Right renal cortex interstitium (tissue), 3 donors: ENCODE measurements at regions not wholly inside any gene's neighbourhood (a gene's known extent, or its start where the extent isn't known, plus 50 kb on each side); places are given as distances from the start of the nearest gene placed in this dataset.

Experiments
- DNase-seq, 3 donors: peaks; one replicate each; pipeline ENCODE4 v3.0.0-alpha.2; 2013; ENCODE audit warnings: low read depth in 3 of 3, low spot score in 2 of 3

DNA sequence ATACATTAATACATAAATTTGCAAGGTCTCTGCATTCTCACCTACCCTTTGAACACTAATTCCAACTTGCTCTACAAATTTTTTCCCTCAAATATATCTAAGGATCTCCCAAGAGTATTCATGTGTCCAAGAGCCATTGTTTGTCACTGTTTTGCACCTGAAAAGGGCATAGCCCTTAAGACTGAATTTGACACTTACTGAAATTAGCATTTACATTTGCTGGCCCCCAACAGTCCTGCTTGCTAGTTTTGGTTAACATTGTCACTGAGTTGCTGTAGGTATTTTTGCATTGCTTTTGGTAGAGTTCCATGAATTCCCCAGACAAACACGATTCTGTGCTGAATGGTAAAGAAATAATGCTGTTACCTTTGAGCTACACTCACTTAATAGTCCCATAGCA lies 57.3 kb downstream of the KCNA4 start:
- no peak for DNase-seq

DNA sequence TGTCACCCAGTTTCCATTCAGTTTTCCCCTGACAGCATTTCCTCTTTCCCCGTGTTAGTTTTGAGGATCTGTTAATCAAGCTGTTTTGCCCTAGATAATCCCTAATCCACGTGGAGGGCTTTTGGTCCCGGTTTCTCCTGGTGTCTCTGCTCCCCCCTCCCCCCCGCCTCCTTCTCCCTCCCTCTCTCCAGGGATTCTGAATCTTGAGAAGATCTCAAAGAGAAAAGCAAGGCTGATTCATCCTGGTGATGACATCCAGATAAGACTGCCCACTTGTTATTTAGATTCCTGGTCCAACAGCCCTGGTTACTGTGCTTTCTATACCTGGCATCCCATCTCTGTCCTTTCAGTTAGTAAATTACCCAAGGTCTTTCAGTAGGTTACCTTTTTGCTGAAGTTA lies 59.4 kb downstream of the KCNA4 start:
- DNase-seq: no peak

DNA sequence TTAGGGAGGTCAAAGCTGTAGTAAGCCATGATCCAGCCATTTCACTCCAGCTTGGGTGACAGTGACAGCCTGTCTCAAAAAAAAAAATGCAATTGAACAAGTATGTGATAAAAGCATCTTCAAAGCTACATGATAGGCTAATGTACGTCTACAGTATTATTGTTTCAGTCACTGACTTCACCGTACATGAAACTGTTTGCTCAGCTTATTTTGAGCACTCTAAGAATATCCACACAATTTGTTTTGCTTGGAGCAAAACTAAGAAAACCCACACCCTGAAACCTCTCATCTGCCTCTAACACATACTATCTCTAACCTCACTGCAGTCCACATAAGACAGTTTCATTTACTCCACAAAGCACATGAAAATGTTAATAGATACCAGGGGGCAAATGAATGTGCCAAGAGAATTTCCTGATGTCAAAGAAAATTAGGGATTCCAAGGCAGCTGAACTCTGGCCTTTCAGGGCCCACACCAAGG lies 60.7 kb downstream of the KCNA4 start:
- DNase-seq: no peak

DNA sequence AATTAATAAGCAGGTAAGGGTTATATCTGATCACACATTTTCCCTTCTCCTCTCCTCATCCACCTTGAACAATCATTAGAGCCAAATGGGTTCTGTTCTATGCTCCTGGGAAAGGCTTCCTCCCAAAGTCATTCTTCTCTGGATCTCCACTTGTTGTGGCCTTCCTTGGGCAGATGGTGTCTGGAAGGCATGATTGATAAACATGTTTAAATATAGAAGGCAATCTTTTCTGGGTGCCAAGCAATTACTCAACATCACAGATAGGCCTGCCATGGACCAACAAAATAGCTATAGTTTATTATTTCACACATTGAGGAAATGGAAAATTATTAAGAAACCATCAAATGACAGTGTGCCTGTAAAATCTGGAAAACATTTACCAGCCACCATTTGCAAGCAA lies 73.5 kb downstream of the KCNA4 start:
- no peak for DNase-seq

DNA sequence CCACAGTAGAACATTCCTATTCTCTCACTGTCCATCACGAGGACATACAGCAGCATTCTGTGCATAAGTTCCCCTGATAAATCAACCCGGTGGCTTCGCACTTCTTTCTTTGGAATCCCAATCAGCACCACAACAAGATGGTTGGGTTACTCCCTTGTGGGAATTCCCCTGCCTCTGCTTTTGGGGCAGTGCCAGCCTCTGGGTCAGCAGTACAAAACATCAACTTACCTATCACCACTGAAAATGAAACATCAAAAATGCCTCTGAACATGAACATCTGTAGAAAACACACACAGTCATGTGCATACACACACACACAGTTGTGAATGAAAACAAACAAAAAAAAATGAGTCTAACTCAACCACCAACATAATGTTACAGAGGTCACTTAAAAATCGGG lies 79.3 kb downstream of the KCNA4 start:
- no peak for DNase-seq

DNA sequence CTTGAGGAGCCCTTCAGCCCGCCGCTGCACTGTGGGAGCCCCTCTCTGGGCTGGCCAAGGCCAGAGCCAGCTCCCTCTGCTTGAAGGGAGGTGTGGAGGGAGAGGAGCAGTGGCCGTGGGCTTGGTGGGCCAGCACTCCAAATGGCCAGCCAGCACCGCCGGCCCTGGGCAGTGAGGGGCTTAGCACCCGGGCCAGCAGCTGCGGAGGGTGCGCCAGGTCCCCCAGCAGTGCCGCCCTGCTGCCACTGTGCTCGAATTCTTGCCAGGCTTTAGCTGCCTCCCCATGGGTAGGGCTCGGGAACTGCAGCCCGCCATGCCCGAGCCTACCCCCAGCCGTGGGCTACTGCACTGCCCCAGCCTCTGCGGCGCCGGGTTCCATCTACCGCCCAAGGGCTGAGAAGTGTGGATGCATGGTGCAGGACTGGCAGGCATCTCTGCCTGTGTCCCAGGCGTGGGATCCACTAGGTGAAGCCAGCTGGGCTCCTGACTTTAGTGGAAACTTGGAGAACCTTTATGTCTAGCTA lies 82.7 kb downstream of the KCNA4 start:
- no peak for DNase-seq

DNA sequence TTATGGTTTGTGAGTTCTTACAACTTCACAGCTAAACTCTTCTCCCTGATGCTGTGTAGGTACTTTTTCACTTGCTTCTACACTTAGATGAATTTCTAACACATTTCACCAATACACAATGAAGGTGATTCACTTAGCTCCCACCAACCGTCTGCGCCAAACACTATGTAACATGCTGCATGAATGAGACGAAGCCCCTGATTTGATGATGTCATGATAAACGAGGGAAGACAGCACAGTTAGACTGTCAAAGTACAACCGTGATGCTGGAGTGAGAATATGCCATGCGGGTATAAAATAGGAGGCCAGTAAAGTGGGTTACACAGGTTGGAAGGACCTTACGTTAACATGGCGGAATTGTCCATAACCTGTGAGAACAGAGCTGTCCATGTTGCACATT lies 100.8 kb downstream of the KCNA4 start:
- DNase-seq: no peak

DNA sequence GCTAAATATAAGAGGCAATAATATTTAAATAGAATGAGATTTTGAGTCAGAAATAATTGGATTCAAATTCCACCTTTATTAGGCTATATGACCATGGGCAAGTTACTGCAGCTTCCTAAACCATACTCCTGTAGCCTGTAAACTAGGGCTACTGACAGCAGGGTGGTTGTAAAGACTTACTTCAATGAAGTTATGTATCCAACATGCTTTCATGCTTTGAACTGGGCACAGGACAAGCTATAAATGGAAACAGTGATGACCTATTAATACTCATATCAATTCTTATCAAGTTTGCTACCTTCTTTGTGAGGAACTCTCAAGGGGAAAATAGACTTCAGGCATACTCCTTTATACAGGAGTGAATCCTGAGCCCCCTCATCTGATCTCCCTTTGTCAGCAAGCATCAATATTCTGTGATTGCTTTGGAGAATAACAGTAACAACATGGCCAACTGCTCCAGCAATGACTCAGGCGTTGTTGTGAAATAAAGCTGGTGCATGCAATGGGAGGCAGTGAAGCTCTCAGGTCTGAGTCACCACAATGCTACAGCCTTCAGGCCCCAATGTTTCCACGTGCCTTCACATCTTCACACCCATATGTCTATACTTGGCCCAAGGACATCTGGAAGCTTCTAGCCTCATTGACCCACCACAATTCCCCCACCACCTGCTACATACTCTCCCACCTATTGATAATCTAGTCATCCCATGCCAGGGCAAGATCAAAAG lies 102.5 kb downstream of the KCNA4 start:
- no peak for DNase-seq

DNA sequence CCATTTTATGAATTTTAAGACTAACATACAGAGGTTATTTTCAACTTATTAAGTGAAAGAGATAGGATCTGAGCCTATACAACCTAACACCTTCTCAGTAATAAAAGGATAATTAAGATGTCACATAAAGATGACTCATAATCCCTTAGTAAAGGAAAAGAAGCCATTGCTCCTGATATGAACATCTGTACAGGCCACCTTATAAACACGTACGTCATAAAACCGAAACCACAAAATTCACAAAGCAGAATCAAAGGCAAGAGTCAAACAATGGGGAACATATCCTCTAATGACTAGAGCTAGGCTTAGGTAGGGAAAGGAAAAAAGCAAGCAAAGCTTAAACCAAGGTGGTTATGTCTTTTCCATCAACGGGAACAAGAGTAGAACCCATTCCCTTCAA lies 103.5 kb downstream of the KCNA4 start:
- DNase-seq: no peak

DNA sequence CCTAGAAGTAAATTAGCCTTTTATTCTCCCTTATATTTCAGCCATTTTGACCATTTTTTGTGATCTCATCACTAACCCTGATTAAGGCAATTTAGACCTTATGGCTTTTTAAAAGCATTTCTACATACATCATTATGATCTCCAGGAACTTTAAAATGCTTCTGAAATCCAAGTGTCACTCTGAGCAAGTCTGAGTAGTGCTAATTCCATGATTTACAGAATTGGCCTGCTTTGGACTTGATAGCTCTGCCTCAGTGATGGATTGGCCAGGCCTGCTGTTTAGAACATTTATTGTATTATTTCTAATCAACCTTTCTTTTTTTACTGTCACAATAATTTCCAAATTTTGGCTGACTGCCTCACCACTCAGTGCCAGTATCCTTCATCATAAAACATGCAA lies 116.4 kb downstream of the KCNA4 start:
- no peak for DNase-seq

DNA sequence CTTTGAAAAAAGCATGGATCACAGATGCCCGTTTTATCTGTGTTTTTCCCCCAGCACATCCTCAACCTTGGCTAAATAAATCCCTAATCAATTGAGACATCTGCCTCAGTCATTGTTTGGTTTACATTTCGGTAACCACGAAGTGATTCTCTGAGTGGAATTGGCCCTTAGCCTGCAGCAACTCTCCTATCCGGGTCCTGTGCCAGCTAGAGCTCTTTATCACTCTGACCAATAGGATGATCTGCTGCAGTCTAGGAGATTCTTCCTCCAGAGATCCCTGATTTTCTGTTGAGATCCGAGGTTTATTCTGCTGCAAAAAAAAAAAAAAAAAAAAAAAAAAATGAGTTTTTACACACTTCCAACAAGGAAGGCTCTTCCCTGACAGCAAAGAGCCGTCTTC lies 137.3 kb downstream of the KCNA4 start:
- no peak for DNase-seq

DNA sequence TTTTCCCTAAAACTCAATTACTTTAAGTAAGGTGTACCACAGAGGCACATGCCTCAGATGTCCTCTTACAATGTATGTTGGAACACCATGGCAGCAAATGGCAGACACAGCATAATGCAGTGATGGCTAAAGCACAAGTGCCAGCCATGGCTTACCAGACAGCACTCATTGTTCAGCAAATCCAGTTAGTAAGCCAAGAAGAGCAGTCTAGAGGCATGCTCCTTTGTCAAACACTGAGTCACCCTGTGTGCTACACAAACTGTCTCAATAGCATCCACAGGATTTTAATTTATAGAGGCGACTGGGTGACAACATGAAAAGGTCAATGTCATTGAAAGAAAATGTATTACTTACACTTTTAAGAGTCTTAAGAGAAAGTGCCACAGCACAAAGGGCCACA lies 140.6 kb downstream of the KCNA4 start:
- no peak for DNase-seq

DNA sequence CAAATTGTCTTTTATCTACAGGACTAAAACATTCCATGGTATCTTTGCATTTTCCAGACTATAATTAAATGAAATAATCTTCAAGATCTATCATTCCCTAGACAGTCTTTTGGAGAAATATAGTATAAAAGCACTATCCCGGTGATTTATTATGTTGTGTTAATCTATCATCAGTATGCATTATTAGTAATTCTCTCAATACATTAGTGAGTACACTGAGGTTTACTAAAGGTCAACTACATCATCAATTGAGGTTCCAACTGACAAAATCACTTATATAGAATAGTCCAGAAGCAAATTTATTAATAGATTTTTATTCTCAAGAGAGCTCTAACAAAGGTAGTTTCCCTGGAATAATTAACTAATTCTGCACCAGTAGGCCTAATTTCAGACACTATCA lies 169.6 kb downstream of the KCNA4 start:
- no peak for DNase-seq

DNA sequence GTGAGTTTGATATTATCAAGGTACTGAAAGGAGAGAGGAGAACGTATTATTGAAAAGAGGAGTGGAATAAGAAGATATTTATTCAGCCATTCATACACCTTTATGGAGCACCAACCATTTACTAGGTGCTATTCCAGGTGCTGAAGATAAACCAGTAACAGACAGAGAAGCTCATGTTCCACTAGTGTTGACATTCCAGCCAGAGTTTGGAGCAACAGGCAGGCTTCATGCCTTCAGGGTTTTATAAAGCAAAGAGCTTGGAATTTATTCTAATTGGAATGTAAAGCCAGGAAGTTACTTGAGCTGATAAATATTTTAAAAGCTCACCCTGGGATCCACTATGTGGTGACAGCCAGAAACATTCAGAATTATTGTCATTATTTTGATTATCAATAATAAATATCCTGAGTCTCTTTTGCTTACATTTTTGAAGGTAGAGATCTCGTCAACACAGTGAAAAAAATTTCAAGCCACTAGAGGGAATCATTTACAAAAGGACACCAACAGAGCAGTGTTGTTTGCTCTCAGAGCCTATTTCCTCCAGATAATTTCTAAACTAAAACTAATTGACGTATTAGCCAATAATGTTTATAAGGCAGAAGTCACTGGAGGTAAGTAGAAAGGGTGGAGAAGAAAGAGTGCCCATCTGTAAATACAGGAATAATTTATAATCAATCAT lies 172.0 kb downstream of the KCNA4 start:
- DNase-seq: no peak

DNA sequence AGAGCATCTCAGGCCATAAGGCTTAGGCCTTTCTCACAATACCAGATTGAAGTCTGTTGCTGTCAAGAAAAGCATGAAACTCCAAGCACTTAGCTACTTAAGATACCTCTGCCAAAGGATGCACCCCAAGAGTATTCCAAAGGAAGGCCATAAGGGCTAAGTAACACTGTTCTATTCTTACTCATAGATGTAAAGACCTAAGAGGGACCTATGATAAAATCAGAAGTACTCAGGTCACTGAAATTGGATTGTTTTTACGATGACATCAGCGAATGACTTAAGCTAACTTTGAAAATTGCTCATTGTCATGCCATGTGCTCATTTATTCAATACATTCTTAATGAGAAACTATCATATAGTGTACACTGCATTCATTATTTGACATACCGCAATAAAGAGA lies 172.8 kb downstream of the KCNA4 start:
- DNase-seq: no peak

DNA sequence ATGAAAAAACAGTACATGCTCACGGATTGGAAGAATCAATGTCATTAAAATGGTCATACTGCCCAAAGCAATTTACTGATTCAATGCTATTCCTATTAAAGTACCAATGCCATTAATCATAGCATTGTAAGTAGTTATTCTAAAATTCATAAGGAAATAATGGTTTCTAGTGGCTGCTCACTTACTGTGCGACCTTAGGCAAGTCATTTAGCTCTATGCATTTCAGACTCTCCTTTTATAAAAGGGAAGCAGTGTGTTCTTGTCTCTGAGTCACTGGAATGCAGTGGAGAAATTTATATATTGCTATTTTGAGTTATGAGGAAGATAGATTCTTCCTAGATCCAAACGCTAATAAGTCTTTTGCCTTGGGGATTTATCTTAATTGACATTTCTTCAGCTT lies 174.8 kb downstream of the KCNA4 start:
- DNase-seq: no peak

DNA sequence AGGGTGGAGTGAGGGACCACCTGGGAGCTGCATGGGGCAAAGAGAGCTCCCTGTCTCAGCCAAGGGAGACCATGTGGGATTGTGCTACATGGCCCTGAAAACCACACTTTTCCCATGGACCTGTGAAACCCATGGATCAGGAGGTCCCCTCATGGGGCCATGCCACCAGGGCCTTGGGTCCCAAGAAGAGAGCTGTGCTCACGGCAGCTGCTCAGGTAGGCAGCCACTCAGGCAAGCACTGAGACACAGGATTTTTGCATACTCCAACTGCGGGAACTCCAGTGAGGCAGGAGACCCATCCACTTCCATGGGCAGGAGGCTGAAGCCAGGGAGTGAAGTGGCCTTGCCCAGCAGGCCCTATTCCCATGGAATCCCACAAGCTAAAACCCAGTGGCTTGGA lies 190.0 kb downstream of the KCNA4 start:
- DNase-seq: no peak

DNA sequence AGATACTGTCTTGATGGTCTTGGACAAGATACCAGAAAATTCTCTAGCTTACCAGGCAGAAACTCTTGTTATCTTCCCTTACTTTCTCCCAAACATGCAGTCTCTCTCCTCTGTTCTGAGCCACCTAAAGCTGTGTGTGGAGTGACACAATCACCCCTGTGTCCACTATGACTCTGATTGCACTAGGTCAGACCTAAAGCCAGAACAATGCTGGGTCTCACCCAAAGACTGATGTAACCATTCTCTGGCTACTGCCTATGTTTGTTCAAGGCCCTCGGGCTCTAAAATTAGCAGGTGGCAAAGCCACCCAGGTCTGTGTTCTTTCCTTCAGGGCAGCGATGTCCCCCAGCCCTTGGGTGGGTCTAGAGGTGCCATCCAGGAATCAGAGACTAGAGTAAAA lies 200.5 kb downstream of the KCNA4 start:
- no peak for DNase-seq

DNA sequence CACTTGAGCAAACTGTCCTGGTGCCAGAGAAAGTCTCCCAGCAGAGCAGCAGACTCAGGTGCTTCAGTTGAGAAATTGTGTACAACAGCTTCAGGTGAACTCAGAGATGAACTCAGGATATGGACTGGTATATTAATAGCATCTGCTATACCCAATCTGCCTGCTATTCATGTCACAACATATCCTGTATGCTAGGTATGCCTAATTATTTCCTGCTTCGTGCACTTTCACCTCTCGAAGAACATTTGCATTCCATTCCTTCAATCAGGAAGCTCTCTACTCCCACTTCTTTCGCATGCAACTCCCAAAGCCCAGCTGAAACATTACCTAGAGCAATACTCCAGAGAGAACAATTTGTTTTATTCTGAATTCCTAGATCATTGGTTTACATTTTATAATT lies 207.7 kb downstream of the KCNA4 start:
- DNase-seq: no peak

DNA sequence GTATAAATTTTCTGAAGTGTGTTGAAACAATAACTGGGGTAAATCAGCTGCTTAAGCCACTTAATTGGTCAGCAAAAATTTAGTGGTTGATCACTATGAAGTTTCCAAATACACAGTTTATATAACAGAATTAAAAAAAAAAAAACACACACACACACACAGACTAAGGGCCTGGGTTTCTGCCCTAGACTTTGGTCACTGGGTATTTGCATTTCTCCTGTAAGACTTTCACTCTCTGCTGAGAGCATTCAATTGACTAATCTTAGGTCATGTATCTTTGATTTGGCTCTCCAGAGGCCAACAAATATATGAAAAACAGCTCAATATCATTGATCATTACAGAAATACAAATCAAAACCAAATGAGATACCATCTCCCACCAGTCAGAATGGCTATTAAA lies 214.3 kb downstream of the KCNA4 start:
- no peak for DNase-seq

DNA sequence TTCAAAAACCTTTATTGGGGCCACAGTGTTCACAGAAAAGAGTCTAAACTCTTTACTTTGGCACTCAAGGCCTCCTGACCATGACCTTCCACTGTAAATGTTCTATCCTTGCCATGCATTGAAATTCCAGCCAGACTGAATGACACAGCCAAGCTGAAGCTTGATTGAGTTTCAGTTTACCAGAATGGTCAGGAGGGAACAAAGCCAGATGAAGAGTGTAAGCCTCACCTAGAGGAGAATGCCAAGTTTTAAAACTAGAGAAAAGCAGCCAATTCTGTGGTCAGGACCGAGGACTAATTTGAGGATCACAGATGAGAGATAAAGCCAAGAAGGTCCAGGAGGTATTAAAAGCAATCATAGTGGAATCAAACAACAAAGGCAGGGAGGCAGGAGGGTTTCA lies 215.3 kb downstream of the KCNA4 start:
- DNase-seq: no peak

DNA sequence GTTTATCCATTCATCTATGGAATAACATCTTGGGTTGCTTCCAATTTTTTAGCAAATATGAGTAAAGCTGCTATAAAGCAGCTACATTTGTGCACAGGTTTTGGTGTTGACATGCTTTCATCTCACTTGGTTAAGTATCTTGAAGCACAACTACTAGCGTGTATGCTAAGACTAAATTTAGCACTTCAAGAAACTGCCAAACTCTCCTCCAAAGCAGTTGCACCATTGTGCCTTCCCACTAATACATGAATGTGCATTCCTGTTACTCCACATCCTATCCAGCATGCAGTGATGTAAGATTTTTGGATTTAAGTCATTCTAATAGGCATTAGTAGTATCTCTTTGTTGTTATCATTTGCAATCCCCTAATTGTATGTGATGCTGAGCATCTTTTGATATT lies 230.7 kb downstream of the KCNA4 start:
- no peak for DNase-seq
